Transverse colon (tissue), 3 donors: ENCODE measurements at regions not wholly inside any gene's neighbourhood (a gene's known extent, or its start where the extent isn't known, plus 50 kb on each side); places are given as distances from the start of the nearest gene placed in this dataset.

Experiments used
- POLR2A ChIP-seq: fragments of 450-650 bp; IDR thresholded peaks from one replicate; pipeline ENCODE4 v1.6.1; 2016; ENCODE audit warnings: antibody characterized with exemption, mild to moderate bottlenecking, moderate library complexity
- TF ChIP-seq, protein P1 (sequence below), 5 experiments: fragments of 200-600 bp in 3 of 5; fragments of 450-650 bp in 2 of 5; sonication (generic) in 3 of 5; IDR thresholded peaks; 1 replicate in 2 of 5; 2 replicates in 3 of 5; pipeline ENCODE4 v1.5.1; 2016 to 2017; ENCODE audit warnings: antibody characterized with exemption in 5 of 5, inconsistent platforms in 3 of 5, mild to moderate bottlenecking in 2 of 5, moderate library complexity in 1 of 5

DNA sequence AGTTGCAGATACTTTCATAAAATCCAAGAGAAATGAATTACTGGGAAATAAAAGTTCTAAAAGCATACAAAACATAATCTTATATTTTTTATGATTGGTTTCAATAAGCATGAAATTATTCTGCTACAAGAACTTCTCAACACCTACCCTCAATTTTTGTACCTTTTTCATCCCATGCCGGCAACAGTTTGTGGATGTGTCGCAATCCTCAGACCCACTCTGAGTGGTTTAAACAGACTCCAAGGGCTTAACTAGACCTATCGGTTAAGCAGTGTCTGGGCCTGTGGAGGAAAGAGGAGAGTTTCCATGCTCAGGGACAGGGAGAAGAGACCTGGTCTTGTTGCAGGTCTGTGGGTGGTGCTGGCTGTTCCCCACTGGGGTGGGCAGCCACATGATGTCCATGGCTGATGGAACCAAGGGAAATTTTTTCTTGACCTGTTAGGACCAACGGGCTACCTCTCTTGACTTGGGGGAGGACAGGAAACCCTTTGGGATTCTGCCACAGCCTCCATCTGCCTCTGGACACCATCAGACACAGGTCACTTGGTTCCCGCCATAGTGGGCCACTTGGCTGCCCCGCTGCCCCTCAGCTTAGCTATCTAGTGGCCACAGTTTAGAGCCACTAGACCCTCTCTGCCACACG lies 81.1 kb upstream of the CLDN14 start:
- TF ChIP-seq, protein P1, sequence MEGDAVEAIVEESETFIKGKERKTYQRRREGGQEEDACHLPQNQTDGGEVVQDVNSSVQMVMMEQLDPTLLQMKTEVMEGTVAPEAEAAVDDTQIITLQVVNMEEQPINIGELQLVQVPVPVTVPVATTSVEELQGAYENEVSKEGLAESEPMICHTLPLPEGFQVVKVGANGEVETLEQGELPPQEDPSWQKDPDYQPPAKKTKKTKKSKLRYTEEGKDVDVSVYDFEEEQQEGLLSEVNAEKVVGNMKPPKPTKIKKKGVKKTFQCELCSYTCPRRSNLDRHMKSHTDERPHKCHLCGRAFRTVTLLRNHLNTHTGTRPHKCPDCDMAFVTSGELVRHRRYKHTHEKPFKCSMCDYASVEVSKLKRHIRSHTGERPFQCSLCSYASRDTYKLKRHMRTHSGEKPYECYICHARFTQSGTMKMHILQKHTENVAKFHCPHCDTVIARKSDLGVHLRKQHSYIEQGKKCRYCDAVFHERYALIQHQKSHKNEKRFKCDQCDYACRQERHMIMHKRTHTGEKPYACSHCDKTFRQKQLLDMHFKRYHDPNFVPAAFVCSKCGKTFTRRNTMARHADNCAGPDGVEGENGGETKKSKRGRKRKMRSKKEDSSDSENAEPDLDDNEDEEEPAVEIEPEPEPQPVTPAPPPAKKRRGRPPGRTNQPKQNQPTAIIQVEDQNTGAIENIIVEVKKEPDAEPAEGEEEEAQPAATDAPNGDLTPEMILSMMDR (IDR thresholded peaks at IDR 0.05): no peak
- no peak for TF ChIP-seq POLR2A
